Right atrium auricular region (tissue), 2 donors: ENCODE measurements at regions not wholly inside any gene's neighbourhood (a gene's known extent, or its start where the extent isn't known, plus 50 kb on each side); places are given as distances from the start of the nearest gene placed in this dataset.

Source experiments
- DNase-seq: peaks from one replicate; pipeline ENCODE4 v3.0.0-alpha.2; 2019; ENCODE audit warnings: low spot score
- H3K27ac ChIP-seq, 2 donors: fragments of 200-600 bp; sonication (generic); 1 replicate in 1 of 2; 2 replicates in 1 of 2; pipeline ENCODE4 v1.5.1; 2016 to 2019
- H3K27me3 ChIP-seq, 2 donors: fragments of 200-600 bp; sonication (generic); one replicate each; pipeline versions ENCODE4 v1.5.1 to v1.6.0; 2017 to 2019
- H3K36me3 ChIP-seq: fragments of 200-600 bp; sonication (generic); one replicate; pipeline ENCODE4 v1.5.1; 2016
- H3K4me1 ChIP-seq, 2 donors: fragments of 200-600 bp; sonication (generic); one replicate each; pipeline versions ENCODE4 v1.5.1 to v1.6.0; 2017 to 2019
- H3K4me3 ChIP-seq, 2 donors: fragments of 200-600 bp; sonication (generic); 1 replicate in 1 of 2; 2 replicates in 1 of 2; pipeline ENCODE4 v1.5.1; 2017 to 2019; ENCODE audit warnings: mild to moderate bottlenecking in 1 of 2, moderate library complexity in 1 of 2
- H3K9me3 ChIP-seq, 2 donors: fragments of 200-600 bp; sonication (generic); one replicate each; pipeline ENCODE4 v1.5.1; 2019
- CTCF ChIP-seq, 2 donors: fragments of 200-600 bp; sonication (generic); IDR thresholded peaks; one replicate each; pipeline ENCODE4 v1.5.1; 2019; ENCODE audit warnings: antibody characterized with exemption in 2 of 2

- Histone ChIP-seq H3K4me1 (peaks cover 0 to 67% of the 10 kb centered on the region in 2 donors), H3K36me3 (peaks cover 75% of the 10 kb centered on the region), H3K4me3 (no peak overlapping the region), H3K27me3 (no peaks in the 10 kb centered on the region), H3K27ac (peak overlapping the region; percentile 0 to 32), H3K9me3 (no peaks in the 10 kb centered on the region)
- DNase-seq, result no peak
- no peak for TF ChIP-seq CTCF (IDR thresholded peaks at IDR 0.05)
These were observed 96.4 kb upstream of the IL12A start for GRCh38 chr3:159892171-159892795.

- H3K4me1 ChIP-seq, result peaks cover 0 to 67% of the 10 kb centered on the region in 2 donors
- DNase-seq, result no peak
- peaks cover 73% of the 10 kb centered on the region for H3K36me3 ChIP-seq
- no peak overlapping the region for H3K4me3 ChIP-seq
- no peak for TF ChIP-seq CTCF (IDR thresholded peaks at IDR 0.05)
- peak overlapping the region; percentile 0 to 32 for H3K27ac ChIP-seq
- no peaks in the 10 kb centered on the region for H3K9me3 ChIP-seq
- H3K27me3 ChIP-seq, result no peaks in the 10 kb centered on the region
These were observed 95.8 kb upstream of the IL12A start for GRCh38 chr3:159892801-159893200.

- no peaks in the 10 kb centered on the region for H3K9me3 ChIP-seq
- H3K4me3 ChIP-seq, result no peak overlapping the region
- H3K27me3 ChIP-seq, result no peaks in the 10 kb centered on the region
- peak overlapping the region; percentile 7 to 40 for H3K27ac ChIP-seq
- no peak for DNase-seq
- H3K4me1 ChIP-seq, result peaks cover 0 to 71% of the 10 kb centered on the region in 2 donors
- TF ChIP-seq CTCF (IDR thresholded peaks at IDR 0.05), result no peak
- H3K36me3 ChIP-seq, result peaks cover 65% of the 10 kb centered on the region
These were observed 94.2 kb upstream of the IL12A start for GRCh38 chr3:159894386-159894785.

- H3K4me1 ChIP-seq, result peaks cover 0 to 71% of the 10 kb centered on the region in 2 donors
- no peaks in the 10 kb centered on the region for H3K27me3 ChIP-seq
- peaks cover 57% of the 10 kb centered on the region for H3K36me3 ChIP-seq
- no peak overlapping the region for H3K4me3 ChIP-seq
- no peak for TF ChIP-seq CTCF (IDR thresholded peaks at IDR 0.05)
- no peak for DNase-seq
- no peaks in the 10 kb centered on the region for H3K9me3 ChIP-seq
- peak overlapping the region in 1 of 2 donors; percentile 25 for H3K27ac ChIP-seq
These were observed 93.2 kb upstream of the IL12A start for GRCh38 chr3:159895430-159895829.

- peaks cover 50% of the 10 kb centered on the region for H3K36me3 ChIP-seq
These were observed 92.1 kb upstream of the IL12A start for GRCh38 chr3:159896543-159896942.

More at GRCh38 chr3:159896543-159896942, 92.1 kb upstream of the IL12A start:
- Histone ChIP-seq H3K4me3 (no peak overlapping the region), H3K9me3 (no peaks in the 10 kb centered on the region), H3K27me3 (no peaks in the 10 kb centered on the region), H3K4me1 (peaks cover 0 to 62% of the 10 kb centered on the region in 2 donors), H3K27ac (no peak overlapping the region)
- no peak for DNase-seq
- no peak for TF ChIP-seq CTCF (IDR thresholded peaks at IDR 0.05)
